ENCODE measurements at regions not wholly inside any gene's neighbourhood (a gene's known extent, or its start where the extent isn't known, plus 50 kb on each side); places are given as distances from the start of the nearest gene placed in this dataset.
"Not testable (repeated sequence)": the region's sequence is repeated elsewhere in the genome, so short reads cannot be mapped to it uniquely, and the experiment has no call there.

DNA sequence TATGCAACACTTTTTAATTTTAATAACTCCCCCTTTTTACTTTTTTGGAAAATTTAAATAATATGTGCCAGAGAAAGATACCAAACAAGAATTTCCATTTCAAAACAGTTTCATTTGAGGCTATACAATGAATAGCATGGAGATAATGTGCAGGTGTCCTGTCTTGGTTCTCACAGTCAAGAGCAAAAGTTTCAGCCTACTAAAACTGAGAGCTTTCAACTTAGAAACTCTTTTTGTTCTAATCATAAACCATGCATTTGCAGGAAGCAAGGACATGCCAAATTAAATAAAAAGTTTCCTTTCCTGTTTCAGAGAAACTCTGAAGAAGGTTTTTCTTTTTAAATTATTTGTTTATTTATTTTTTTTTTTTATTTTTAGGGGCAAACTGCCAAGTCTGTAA, 1165.6 kb upstream of the SEMA6A start:
- intact Hi-C loops (cut with micrococcal nuclease) = no loop called here

- intact Hi-C loops (cut with micrococcal nuclease) = no loop called here
These were observed 1163.9 kb upstream of the SEMA6A start for GRCh38 chr5:117738571-117738970.

GRCh38 chr5:117736698-117737097, 1162.1 kb upstream of the SEMA6A start:
- intact Hi-C loops (cut with micrococcal nuclease) = no loop called here

GRCh38 chr5:117734056-117734455, 1159.4 kb upstream of the SEMA6A start:
- intact Hi-C loops (cut with micrococcal nuclease) = no loop called here

- intact Hi-C loops (cut with micrococcal nuclease) = no loop called here
These were observed 1158.4 kb upstream of the SEMA6A start for GRCh38 chr5:117733051-117733450.

DNA sequence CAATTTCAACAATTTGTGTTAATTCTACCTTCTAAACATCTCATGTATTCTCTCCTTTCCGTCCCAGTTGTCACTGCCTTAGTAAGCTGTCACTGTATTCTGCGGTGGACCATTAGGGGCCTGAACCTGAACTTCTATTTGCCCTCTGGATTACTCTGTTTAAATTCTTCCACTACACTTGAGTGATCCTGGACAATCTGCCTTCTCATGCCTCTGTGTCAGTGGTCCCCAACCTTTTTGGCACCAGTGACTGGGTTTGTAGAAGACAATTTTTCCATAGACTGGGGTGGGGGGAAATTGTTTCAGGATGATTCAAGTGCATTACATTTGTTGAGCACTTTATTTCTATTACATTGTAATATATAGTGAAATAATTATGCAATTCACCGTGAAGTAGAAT, 1157.6 kb upstream of the SEMA6A start:
- intact Hi-C loops (cut with micrococcal nuclease) = no loop called here

- intact Hi-C loops (cut with micrococcal nuclease) = no loop called here
These were observed 1156.8 kb upstream of the SEMA6A start for GRCh38 chr5:117731446-117731845.

DNA sequence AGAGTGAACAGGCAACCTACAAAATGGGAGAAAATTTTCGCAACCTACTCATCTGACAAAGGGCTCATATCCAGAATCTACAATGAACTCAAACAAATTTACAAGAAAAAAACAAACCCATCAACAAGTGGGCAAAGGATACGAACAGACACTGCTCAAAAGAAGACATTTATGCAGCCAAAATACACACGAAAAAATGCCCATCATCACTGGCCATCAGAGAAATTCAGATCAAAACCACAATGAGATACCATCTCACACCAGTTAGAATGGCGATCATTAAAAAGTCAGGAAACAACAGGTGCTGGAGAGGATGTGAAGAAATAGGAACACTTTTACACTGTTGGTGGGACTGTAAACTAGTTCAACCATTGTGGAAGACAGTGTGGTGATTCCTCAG, 1146.2 kb upstream of the SEMA6A start:
- intact Hi-C loops (cut with micrococcal nuclease) = not testable (repeated sequence)

DNA sequence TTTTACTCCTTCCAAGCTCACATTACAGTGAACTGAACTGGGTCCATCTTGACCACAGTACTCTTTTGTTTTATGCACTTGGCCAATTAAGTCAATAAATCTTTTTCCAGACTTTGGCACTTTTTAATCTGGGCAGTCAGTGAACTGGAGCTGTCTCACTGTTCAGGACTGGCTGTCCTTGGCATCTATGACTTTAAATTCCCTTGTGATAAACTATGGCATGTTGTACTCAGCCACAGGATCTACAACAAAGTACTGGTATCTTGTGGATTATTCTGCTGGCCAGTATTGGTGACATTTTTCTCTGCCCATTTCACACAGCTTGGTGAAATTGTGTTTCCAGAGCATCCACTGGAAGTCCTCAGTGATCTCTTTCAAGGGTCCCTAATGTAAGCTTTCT, 1144.8 kb upstream of the SEMA6A start:
- intact Hi-C loops (cut with micrococcal nuclease) = no loop called here

DNA sequence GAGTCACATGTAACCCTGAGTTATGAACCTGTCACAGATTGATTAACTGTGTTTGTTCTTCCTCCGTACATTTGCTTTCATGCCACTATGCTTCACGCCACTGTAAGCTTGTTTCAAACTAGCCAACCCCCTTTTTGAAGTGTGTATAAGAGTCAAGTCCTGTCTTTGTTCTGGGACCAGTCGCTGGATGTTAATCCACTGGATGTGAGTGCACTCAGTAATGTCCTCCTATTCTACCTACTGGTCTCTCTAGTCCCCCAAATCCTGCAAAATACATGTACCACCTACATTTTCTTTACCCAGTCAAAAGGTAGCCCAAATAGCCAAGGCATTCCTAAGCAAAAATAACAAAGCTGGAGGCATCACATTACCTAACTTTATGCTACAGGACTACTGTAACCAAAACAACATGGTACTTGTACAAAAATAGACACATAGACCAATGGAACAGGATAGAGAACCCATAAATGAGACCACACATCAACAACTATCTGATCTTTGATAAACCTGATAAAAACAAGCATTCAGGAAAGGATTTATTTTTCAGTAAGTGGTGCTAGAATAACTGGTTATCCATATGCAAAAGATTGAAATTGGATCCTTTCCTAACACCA, 1139.1 kb upstream of the SEMA6A start:
- intact Hi-C loops (cut with micrococcal nuclease) = no loop called here

GRCh38 chr5:117701062-117701461, 1126.4 kb upstream of the SEMA6A start:
- intact Hi-C loops (cut with micrococcal nuclease) = no loop called here

GRCh38 chr5:117692606-117693005, 1118.0 kb upstream of the SEMA6A start:
- intact Hi-C loops (cut with micrococcal nuclease) = no loop called here

GRCh38 chr5:117691081-117691870, 1116.7 kb upstream of the SEMA6A start:
- intact Hi-C loops (cut with micrococcal nuclease) = no loop called here

DNA sequence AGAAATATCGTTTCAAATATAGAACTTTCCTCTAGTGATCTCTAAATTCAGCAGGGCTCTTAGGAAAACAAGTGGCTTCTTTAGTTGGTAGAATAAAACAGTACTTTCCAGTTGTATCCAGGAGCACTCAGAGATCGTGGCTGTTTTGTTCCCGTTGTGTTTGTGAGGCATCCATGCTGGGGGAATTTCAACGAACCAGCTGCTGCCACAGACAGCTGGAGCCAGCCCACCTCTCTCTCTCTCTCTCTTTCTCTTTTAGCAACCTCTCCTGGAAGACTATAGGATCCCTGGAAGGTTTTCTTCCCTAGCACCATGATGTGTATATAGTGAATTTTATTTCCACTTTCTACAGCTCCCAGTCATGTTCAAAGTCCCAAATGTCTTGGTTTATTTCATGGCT, 1116.0 kb upstream of the SEMA6A start:
- intact Hi-C loops (cut with micrococcal nuclease) = no loop called here

DNA sequence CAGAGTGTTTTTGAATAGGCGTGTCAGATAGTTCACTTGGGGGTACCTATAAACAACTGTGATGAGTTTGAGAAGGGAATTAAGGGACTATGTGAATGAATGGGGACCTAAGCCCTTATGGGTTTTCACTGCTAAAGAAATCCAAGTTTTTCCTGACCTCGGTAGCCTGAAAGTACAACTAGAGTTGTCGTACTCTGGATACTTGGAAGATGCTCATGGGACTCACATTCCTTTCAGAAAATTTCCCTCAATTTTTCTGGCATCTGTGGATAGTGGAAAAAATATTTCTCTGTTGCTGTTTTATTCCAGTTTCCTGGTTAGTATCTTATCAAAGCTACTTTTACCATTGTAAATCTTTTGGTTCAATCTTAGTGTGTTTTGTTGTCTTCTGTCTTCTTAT, 1112.3 kb upstream of the SEMA6A start:
- intact Hi-C loops (cut with micrococcal nuclease) = no loop called here

- intact Hi-C loops (cut with micrococcal nuclease) = no loop called here
These were observed 1107.8 kb upstream of the SEMA6A start for GRCh38 chr5:117682416-117682815.

GRCh38 chr5:117681431-117682254, 1107.0 kb upstream of the SEMA6A start:
- intact Hi-C loops (cut with micrococcal nuclease) = no loop called here

DNA sequence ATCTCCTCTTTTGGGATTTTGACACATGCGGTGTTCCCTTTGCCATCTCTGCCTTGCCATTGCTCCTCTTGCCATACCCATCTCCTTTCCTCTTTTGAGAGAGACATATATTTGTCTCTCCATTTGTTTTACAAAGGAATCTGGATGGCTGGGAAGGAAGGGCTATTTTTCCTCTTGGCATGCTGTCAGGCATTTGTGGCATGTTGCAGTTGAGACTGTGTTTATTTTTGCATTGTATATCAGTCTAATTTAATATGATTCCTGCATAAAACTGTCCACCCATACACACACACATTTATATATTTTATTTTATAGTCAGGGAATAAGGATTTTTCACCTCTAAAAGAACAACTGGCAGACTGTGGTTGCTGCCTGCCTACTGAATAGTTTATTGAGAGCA, 1105.8 kb upstream of the SEMA6A start:
- intact Hi-C loops (cut with micrococcal nuclease) = no loop called here

- intact Hi-C loops (cut with micrococcal nuclease) = no loop called here
These were observed 1104.4 kb upstream of the SEMA6A start for GRCh38 chr5:117679046-117679445.

DNA sequence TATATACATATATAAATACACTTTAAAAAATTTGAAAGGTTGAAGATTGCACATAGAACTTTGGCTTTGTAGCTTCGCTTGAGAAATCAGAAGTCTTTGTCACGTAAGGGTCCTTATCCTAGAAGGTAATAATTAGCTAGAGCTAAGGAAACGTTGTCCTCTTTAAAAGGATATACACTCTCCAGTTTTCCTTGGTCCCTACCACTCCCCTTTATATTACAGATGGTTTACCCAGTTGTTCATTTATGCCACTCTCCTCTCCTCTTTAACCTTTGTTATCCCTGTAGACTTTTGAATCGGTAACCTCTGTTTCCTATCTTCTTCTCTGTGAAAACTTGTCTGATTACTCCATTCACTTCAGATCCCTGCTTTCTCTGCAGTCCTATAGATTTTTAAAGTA, 1101.0 kb upstream of the SEMA6A start:
- intact Hi-C loops (cut with micrococcal nuclease) = no loop called here

DNA sequence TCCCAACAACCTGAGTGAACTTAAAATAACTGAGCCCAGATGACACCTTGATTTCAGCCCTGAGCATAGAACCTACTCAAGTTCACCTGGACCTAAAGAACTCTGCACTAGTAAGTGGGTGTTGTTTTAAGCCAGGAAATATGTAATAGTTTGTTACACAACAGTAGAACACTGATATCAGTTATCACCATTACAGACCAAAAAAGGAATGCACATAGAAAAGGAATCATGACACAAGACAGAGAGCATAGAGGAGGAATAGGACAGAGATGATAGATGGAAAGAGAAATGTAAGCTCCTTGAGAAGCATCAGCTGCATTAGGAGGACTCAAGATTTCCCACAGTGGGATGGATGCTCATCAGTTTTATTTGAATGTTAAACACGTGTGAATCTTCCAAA, 1096.9 kb upstream of the SEMA6A start:
- intact Hi-C loops (cut with micrococcal nuclease) = no loop called here

DNA sequence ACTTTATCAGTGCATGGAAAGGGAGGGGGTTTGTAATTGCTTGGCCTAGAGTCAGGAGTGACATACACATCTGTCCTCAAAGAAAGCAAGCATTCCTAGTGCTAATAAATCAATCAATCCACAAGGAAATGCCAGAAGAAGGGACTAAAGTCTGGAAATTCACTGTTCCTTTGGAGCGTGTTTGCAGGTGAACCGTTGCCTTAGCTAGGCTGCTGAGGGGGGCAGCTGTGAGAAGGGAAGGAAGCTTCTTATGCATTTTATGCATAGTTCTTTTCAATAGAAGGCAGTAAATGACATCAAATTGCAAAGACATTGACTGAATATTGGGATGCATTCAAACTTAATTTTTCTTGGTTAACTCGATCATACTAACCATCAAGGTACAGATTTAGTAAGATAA, 1092.5 kb upstream of the SEMA6A start:
- intact Hi-C loops (cut with micrococcal nuclease) = no loop called here
